Neuronal stem cell (in vitro differentiated cells): ENCODE measurements at regions not wholly inside any gene's neighbourhood (a gene's known extent, or its start where the extent isn't known, plus 50 kb on each side); places are given as distances from the start of the nearest gene placed in this dataset.

Source experiments
- DNase-seq: peaks from one replicate; pipeline ENCODE4 v3.0.0-alpha.2; 2013; ENCODE audit warnings: low spot score
- H2AFZ ChIP-seq: one replicate; pipeline ENCODE4 v1.6.1; 2013; ENCODE audit warnings: mild to moderate bottlenecking, low read length, inconsistent platforms
- H2AK5ac ChIP-seq: 2 replicates; pipeline ENCODE4 v1.6.1; 2013; ENCODE audit warnings: low read depth, mild to moderate bottlenecking, inconsistent platforms, low read length, moderate library complexity, mixed read lengths
- H2BK120ac ChIP-seq: 2 replicates; pipeline ENCODE4 v1.6.1; 2013; ENCODE audit warnings: low read depth, mild to moderate bottlenecking, inconsistent platforms, low read length, moderate library complexity, mixed read lengths
- H2BK12ac ChIP-seq: one replicate; pipeline ENCODE4 v1.6.1; 2013; ENCODE audit warnings: low read length, inconsistent platforms
- H2BK15ac ChIP-seq: 2 replicates; pipeline ENCODE4 v1.6.1; 2013; ENCODE audit warnings: mild to moderate bottlenecking, low read length, inconsistent platforms, mixed read lengths
- H2BK5ac ChIP-seq: one replicate; pipeline ENCODE4 v1.6.1; 2013; ENCODE audit warnings: inconsistent platforms, mild to moderate bottlenecking, low read length, moderate library complexity
- H3K14ac ChIP-seq: one replicate; pipeline ENCODE4 v1.6.1; 2013; ENCODE audit warnings: low read length, inconsistent platforms
- H3K18ac ChIP-seq: 2 replicates; pipeline ENCODE4 v1.6.1; 2013; ENCODE audit warnings: low read length, inconsistent platforms
- H3K23ac ChIP-seq: 2 replicates; pipeline ENCODE4 v1.6.1; 2013; ENCODE audit warnings: low read depth, mild to moderate bottlenecking, mixed read lengths, low read length, inconsistent platforms; ENCODE audit not compliant: poor library complexity
- H3K27ac ChIP-seq: replicated peaks from 3 replicates; pipeline ENCODE4 v1.5.1; 2013; ENCODE audit warnings: low read length, inconsistent platforms
- H3K27me3 ChIP-seq, 3 experiments: 2 replicates each; pipeline ENCODE4 v1.6.1; 2013; ENCODE audit warnings: low read length in 3 of 3, mild to moderate bottlenecking in 2 of 3, inconsistent platforms in 1 of 3, low read depth in 1 of 3, mixed read lengths in 1 of 3, moderate library complexity in 1 of 3; ENCODE audit not compliant: control insufficient read depth in 3 of 3, insufficient read depth in 3 of 3
- H3K36me3 ChIP-seq, 2 donors: replicated peaks in 1 of 2; 2 replicates each; pipeline ENCODE4 v1.6.1; 2013; ENCODE audit warnings: low read length in 2 of 2; ENCODE audit not compliant: control insufficient read depth in 2 of 2, insufficient read depth in 2 of 2
- H3K4ac ChIP-seq: 2 replicates; pipeline ENCODE4 v1.6.1; 2013; ENCODE audit warnings: inconsistent platforms, mild to moderate bottlenecking, low read length, moderate library complexity
- H3K4me1 ChIP-seq, 2 donors: 1 replicate in 1 of 2; 2 replicates in 1 of 2; pipeline ENCODE4 v1.6.1; 2013; ENCODE audit warnings: low read length in 2 of 2, low read depth in 1 of 2; ENCODE audit not compliant: control insufficient read depth in 2 of 2, insufficient read depth in 1 of 2
- H3K4me2 ChIP-seq: one replicate; pipeline ENCODE4 v1.6.1; 2013; ENCODE audit warnings: mild to moderate bottlenecking, low read length, inconsistent platforms; ENCODE audit not compliant: insufficient read depth, poor library complexity, severe bottlenecking
- H3K4me3 ChIP-seq, 2 donors: 2 replicates each; pipeline ENCODE4 v1.5.1; 2013; ENCODE audit warnings: low read length in 2 of 2, mild to moderate bottlenecking in 2 of 2, inconsistent platforms in 1 of 2, moderate library complexity in 1 of 2
- H3K79me1 ChIP-seq: one replicate; pipeline ENCODE4 v1.6.1; 2013; ENCODE audit warnings: low read depth, mild to moderate bottlenecking, inconsistent platforms, low read length, moderate library complexity
- H3K9ac ChIP-seq: one replicate; pipeline ENCODE4 v1.6.1; 2013; ENCODE audit warnings: mild to moderate bottlenecking, low read depth, low read length, inconsistent platforms; ENCODE audit not compliant: poor library complexity
- H3K9me3 ChIP-seq, 2 donors: replicated peaks in 1 of 2; 2 replicates each; pipeline versions ENCODE3 to v1.6.1; 2013; ENCODE audit warnings: low read length in 2 of 2, mild to moderate bottlenecking in 2 of 2, inconsistent platforms in 1 of 2, low read depth in 1 of 2, mixed read lengths in 1 of 2, moderate library complexity in 1 of 2; ENCODE audit not compliant: control insufficient read depth in 2 of 2, insufficient read depth in 1 of 2
- H4K8ac ChIP-seq: one replicate; pipeline ENCODE4 v1.6.1; 2013; ENCODE audit warnings: low read depth, mild to moderate bottlenecking, inconsistent platforms, low read length, moderate library complexity
- H4K91ac ChIP-seq: one replicate; pipeline ENCODE4 v1.6.1; 2013; ENCODE audit warnings: low read length, low read depth, mild to moderate bottlenecking, inconsistent platforms; ENCODE audit not compliant: poor library complexity
- WGBS, 2 donors: extraction: QIAGEN DNeasy Blood & Tissue Kit; methylation state at CpG; one replicate each; pipeline ENCODE4 v1.1.7; 2013; ENCODE audit warnings: missing lambda C conversion rate in 2 of 2, mixed read lengths in 1 of 2; ENCODE audit not compliant: insufficient read length in 2 of 2, insufficient replicate concordance in 1 of 2; ENCODE audit errors: extremely low coverage in 2 of 2; 5-methylcytosine and 5-hydroxymethylcytosine counted together

DNA sequence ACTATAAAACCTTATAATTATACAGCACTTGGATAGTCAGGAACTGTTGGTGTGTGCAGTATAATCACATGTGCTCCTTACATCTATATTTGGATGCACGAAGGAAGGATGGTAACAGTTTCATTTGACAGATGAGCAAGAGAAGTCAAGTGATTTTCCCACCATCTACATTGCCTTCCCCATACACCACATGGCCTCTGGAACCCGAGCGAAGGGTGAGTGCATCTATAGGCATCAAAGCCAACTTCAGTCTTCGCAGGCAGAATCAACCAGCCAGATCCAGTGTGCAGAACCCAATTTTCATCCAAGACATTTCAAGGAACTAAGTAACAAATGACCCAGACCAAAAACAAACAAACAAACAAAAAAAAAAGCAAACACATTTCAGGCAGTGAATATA is 85.1 kb upstream of the BLID start:
- no CpG with 5 or more reads among the region's 4 CpGs for WGBS, 2 donors
- Histone ChIP-seq H3K4me3 (no peak overlapping the region), H3K4me1 (peaks cover 0 to 4% of the 10 kb centered on the region in 2 donors), H2BK12ac (no peak overlapping the region), H3K14ac (no peak overlapping the region), H2BK120ac (no peak overlapping the region), H2AFZ (no peak overlapping the region), H3K4ac (no peak overlapping the region), H3K4me2 (no peak overlapping the region), H3K27ac (no peak overlapping the region), H2BK15ac (no peak overlapping the region), H3K27me3 (no peaks in the 10 kb centered on the region), H3K79me1 (no peaks in the 10 kb centered on the region), H2BK5ac (no peak overlapping the region), H2AK5ac (no peak overlapping the region), H3K9ac (no peak overlapping the region), H3K23ac (no peak overlapping the region), H3K9me3 (no peaks in the 10 kb centered on the region), H3K18ac (no peak overlapping the region), H4K91ac (no peak overlapping the region), H4K8ac (no peak overlapping the region), H3K36me3 (no peaks in the 10 kb centered on the region)
- no peak for DNase-seq

DNA sequence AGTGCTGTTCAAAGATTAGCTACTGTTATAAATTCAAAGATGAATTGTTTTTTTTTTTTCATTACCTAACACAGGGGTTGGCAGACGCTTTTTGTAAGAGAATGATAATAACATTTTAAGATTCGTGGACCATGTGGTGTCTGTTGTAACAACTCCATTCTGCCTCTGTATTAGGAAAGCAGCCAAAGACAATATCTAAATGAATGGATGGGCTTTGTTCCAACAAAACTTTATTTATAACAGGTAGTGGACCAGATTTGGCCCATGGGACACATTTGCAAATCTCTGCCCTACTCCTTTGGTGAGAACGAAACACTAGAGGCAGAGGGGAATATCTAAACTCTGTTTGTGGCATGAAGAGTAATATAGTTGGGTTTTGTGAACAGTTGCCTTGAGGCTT is 83.6 kb upstream of the BLID start:
- no CpG with 5 or more reads among the region's 3 CpGs for WGBS, 2 donors

DNA sequence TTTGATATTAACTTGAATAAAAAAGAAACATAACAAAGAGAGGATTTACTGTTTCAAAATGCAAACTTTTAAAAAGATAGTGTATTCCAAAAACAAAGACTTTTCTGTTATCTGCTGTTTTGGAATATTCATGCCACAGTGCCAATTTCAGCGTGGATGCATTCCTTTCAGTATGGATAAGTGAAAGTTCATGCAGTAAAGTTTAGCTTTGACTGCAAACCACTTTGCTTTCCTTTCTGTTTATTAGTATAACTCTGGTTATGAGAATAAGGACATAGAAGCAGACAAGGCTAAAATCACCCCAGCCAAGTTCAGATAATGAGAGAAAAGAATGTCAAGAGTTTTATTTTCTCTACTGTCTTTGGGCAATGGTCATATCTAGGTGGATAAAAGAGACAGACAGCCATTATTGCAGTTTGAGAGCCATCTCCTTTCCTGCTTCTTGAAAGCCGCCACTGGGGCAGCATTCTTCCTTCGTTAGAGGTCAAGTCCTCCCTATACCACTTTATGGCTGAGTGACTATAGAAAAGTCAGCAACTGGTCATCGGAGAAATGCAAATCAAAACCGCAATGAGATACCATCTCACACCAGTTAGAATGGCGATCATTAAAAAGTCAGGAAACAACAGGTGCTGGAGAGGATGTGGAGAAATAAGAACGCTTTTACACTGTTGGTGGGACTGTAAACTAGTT is 82.4 kb upstream of the BLID start:
- no peak overlapping the region for H3K27ac ChIP-seq
- H4K91ac ChIP-seq, result no peak overlapping the region
- no peak overlapping the region for H3K14ac ChIP-seq
- no peak overlapping the region for H2AK5ac ChIP-seq
- H2BK12ac ChIP-seq, result no peak overlapping the region
- H3K9me3 ChIP-seq, result no peaks in the 10 kb centered on the region
- no peak overlapping the region for H3K4me3 ChIP-seq
- H3K18ac ChIP-seq, result no peak overlapping the region
- no peak overlapping the region for H2AFZ ChIP-seq
- no CpG with 5 or more reads among the region's 7 CpGs for WGBS, 2 donors
- no peak overlapping the region for H2BK15ac ChIP-seq
- H3K9ac ChIP-seq, result no peak overlapping the region
- no peak overlapping the region for H3K4me2 ChIP-seq
- peaks cover 0 to 4% of the 10 kb centered on the region in 2 donors for H3K4me1 ChIP-seq
- H3K27me3 ChIP-seq, result no peaks in the 10 kb centered on the region
- no peaks in the 10 kb centered on the region for H3K79me1 ChIP-seq
- no peak for DNase-seq
- H3K36me3 ChIP-seq, result no peaks in the 10 kb centered on the region
- no peak overlapping the region for H3K23ac ChIP-seq
- H3K4ac ChIP-seq, result no peak overlapping the region
- no peak overlapping the region for H4K8ac ChIP-seq
- H2BK120ac ChIP-seq, result no peak overlapping the region
- H2BK5ac ChIP-seq, result no peak overlapping the region

More for the DNA sequence above, 83.6 kb upstream of the BLID start:
- Histone ChIP-seq H3K14ac (no peak overlapping the region), H3K4me2 (no peak overlapping the region), H2BK12ac (no peak overlapping the region), H2AFZ (no peak overlapping the region), H3K27ac (no peak overlapping the region), H3K27me3 (no peaks in the 10 kb centered on the region), H3K36me3 (no peaks in the 10 kb centered on the region), H2BK15ac (no peak overlapping the region), H3K79me1 (no peaks in the 10 kb centered on the region), H3K4me1 (peaks cover 0 to 4% of the 10 kb centered on the region in 2 donors), H2AK5ac (no peak overlapping the region), H3K18ac (no peak overlapping the region), H3K9ac (no peak overlapping the region), H4K91ac (no peak overlapping the region), H3K23ac (no peak overlapping the region), H2BK120ac (no peak overlapping the region), H3K4me3 (no peak overlapping the region), H4K8ac (no peak overlapping the region), H2BK5ac (no peak overlapping the region), H3K9me3 (no peaks in the 10 kb centered on the region), H3K4ac (no peak overlapping the region)
- DNase-seq, result no peak

DNA sequence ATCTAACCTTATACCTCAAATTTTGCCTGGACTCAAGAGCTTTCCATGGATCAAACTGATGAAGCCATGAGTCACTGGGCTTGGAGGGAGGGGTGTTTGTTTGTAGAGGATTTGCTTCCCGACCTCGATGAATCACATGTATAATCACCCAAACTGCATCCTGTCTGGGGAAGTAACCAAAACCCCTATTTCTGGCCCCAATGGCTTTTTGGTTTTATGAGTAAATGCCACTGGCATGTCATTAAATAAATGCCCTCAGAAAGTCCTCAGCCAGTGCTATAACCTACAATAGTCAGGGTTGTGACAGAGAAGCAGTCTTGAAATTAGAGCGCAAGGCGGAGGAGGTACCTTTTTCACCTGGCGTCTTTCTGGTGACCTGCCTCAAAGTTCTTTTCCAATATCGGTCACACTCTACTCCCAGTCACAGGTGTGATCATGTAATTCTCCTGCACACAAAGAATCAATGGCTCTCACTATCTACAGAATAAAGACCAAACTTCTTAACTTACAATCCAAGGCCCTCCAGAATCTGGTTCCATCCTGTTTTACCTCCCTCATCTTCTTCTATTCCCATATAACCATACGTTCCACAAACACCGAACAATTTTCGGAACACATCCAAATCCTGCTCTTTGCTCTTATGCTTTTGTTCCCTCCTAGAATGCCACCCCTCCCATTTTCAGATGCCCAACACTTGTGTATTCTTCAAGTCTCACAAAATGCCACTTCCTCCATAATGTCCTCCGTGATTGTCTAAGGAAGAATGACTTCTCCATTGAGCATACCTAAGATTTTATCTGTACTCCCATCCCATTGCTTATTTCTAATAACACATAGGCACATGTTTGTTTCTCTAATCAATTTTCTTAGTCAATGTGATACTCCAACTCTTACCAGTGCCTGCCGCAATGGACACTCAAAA is 81.3 kb upstream of the BLID start:
- Histone ChIP-seq H3K9me3 (no peaks in the 10 kb centered on the region), H3K27me3 (no peaks in the 10 kb centered on the region), H3K18ac (no peak overlapping the region), H3K9ac (no peak overlapping the region), H3K4me2 (no peak overlapping the region), H3K4me3 (no peak overlapping the region), H3K4ac (no peak overlapping the region), H2BK120ac (no peak overlapping the region), H3K14ac (no peak overlapping the region), H3K79me1 (no peaks in the 10 kb centered on the region), H3K36me3 (no peaks in the 10 kb centered on the region), H2BK12ac (no peak overlapping the region), H4K91ac (no peak overlapping the region), H2BK5ac (no peak overlapping the region), H2BK15ac (no peak overlapping the region), H4K8ac (no peak overlapping the region), H2AFZ (no peak overlapping the region), H3K23ac (no peak overlapping the region), H3K27ac (no peak overlapping the region), H3K4me1 (peaks cover 0 to under 1% of the 10 kb centered on the region in 2 donors), H2AK5ac (no peak overlapping the region)
- WGBS, 2 donors, result 100% methylated on average over 1 to 3 of the region's 11 CpGs
- no peak for DNase-seq
